GM12874 (cell line): ENCODE measurements at regions not wholly inside any gene's neighbourhood (a gene's known extent, or its start where the extent isn't known, plus 50 kb on each side); places are given as distances from the start of the nearest gene placed in this dataset.

ENCODE experiments used
- TF ChIP-seq, protein P1 (sequence below): IDR thresholded peaks from 2 replicates; pipeline ENCODE4 v1.5.1; 2011; ENCODE audit warnings: low read depth, mild to moderate bottlenecking, control low read depth, low read length, moderate library complexity; ENCODE audit not compliant: insufficient read depth

DNA sequence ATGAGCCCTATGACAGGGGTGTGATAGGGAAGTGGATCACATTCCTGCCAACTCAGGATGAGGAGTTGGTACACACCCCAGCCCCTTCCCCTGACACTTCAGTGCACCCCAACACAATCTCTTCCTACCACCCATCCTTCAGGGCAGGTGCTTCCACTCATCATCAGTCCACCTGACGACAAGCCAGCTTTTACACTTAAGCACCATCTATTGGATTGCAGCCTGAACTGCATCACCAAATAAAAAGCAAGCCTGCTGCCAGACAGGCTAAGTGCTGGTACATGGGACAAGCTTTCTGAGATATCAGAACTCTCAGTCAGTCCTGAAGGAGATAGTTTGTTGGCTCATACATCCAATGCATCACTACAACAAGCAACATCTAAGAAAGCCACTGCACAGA is 69.0 kb upstream of the TMEM200A start:
- TF ChIP-seq, protein P1, sequence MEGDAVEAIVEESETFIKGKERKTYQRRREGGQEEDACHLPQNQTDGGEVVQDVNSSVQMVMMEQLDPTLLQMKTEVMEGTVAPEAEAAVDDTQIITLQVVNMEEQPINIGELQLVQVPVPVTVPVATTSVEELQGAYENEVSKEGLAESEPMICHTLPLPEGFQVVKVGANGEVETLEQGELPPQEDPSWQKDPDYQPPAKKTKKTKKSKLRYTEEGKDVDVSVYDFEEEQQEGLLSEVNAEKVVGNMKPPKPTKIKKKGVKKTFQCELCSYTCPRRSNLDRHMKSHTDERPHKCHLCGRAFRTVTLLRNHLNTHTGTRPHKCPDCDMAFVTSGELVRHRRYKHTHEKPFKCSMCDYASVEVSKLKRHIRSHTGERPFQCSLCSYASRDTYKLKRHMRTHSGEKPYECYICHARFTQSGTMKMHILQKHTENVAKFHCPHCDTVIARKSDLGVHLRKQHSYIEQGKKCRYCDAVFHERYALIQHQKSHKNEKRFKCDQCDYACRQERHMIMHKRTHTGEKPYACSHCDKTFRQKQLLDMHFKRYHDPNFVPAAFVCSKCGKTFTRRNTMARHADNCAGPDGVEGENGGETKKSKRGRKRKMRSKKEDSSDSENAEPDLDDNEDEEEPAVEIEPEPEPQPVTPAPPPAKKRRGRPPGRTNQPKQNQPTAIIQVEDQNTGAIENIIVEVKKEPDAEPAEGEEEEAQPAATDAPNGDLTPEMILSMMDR: no peak

DNA sequence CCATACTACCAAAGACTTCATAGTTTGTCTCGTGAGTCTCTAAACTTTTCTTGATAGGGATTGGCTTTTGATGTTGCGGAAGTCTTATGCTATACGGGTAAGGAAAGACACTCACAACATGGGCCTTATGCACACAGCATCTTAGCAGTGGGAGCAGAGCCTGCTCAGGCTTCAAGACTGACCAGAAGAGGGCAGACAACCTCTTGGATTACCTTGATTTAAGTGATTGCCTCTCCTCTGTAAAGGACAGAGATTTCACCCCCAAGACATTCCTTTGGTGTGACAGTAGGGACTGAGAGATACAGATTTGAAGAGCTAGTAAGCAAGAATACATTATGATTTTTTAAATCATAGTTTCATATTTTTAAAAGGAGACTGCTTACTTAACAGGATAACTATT is 71.0 kb upstream of the SAMD3 start:
- TF ChIP-seq, protein P1: peak; percentile 62

DNA sequence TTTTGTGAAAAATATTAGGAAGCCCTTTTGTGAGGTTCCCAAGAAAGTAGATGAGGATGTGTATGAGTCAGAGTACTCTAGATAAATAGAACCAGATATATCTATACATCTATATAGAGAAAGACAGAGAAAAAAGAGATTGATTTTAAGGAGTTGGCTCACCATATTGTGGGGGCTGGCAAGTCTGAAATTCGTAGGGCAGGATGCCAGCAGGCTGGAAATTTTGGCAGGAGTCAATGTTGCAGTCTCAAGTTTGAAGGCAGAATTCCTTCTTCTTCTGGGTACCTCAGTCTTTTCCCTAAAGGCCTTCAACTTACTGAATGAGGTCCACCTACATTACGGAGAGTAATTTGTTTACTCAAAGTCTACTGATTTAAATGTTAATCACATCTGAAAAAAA is 65.3 kb upstream of the SAMD3 start:
- TF ChIP-seq, protein P1: no peak

DNA sequence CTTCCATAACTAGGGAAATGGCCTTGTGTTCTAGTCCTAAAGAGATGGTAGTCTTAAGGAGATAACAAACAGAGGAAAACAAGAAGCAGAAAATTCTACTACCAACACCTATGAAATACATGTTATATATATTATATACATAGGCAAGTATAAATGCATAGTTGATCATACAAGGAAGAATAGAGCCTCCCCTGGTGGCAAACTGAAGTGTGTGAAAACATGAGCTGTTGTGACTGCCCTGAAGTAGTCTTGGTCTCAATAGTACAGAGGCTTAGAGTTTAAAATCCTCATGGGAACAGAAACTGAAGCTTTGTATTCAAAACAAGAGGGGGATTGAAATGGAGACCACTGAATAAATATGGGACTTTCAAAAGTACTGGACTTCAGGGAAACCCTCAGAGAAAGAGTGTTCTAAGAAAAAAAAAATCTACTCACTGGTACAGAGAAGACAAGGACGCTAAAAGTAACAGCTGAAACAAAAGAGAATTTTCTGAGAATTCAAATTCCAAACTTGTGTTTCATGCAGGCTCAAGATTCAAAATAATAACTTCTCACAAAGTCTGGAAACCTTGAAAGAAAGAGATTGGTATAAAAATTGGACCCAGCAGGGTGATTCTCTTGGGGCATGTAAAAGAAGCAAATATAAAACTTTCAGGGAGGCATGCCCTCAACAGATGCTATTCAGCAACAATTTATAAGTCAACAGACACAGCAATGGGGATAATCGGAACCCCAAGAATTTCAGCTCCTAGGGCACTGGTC is 59.7 kb upstream of the SAMD3 start:
- TF ChIP-seq, protein P1: peak; percentile 35; the same call in 1 of the 2 replicates

DNA sequence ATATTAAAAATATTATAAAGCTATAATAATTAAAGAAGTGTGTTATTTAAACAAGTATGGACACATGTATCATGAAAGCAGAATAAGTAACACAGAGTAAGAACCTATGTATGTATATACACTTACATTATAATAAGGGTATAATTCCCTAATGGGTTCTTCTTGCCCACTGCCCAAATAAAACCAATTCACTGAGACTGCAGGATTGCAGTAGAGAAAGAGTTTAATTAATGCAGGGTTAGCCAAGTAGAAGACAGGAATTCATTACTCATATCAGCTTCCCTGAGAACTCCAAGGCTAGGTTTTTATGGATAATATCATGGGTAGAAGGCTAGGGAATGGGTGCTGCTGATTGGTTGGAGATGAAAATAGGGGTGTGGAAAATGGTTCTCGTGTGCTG is 53.8 kb upstream of the SAMD3 start:
- TF ChIP-seq, protein P1: no peak

DNA sequence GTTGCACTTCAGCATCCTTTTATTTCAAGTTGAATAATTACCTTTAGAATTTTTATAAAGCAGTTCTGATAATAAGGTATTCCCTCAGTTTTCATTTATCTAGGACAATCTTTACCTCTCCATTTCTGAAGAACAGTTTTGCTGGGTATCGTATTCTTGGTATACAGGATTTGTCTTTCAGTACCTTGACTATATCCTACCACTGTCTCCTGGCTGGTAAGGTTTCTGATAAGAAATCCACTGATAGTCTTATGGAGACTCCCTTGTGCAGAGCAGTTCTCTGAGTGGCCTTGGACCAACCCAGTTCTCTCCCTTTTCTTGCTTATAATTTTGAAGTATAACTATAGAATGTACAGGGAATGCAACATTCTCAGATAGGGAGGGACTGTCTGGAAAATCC is 51.3 kb upstream of the SAMD3 start:
- TF ChIP-seq, protein P1: no peak
